ENCODE measurements at regions not wholly inside any gene's neighbourhood (a gene's known extent, or its start where the extent isn't known, plus 50 kb on each side); places are given as distances from the start of the nearest gene placed in this dataset.

DNA sequence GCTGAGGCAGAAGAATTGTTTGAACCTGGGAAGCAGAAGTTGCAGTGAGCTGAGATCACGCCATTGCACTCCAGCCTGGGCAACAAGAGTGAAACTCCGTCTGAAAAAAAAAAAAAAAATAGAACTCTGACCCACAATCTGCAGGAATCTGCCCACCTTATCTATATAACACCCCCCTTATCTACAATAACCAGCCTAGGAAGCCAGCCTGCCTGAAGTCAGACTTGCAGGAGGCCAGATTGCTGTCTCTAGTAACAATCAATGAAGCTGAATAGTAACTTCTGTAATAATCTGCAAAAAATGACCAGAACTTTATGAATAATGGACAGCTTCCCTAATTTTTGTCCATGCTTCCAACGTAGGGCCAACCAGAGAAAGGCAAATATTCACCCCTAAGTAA lies 352.5 kb downstream of the CD83 start:
- RAD21 ChIA-PET (ENCODE audit: unreplicated experiment): no interaction called here
- SMC1A ChIA-PET (ENCODE audit: uncharacterized antibody, unreplicated experiment): interaction anchor here (0.7 kb wide), 1 partner anchor 73 kb away, joined by 4 read pairs; no protein-coding TSS in a partner anchor
- DNase-seq (ENCODE audit: low read depth, low spot score): no peak
- no peak for ATAC-seq
- Histone ChIP-seq H3K4me1 (ENCODE audit: control insufficient read depth, insufficient read depth, low read length) (no peaks in the 10 kb centered on the region), H3K4me2 (ENCODE audit: control insufficient read depth, insufficient read depth) (no peak overlapping the region), H3K27me3 (replicated peaks in 1 of 2; ENCODE audit: control insufficient read depth in 2 of 2, insufficient read depth in 2 of 2, low read length in 1 of 2) (peaks cover 0 to 3% of the 10 kb centered on the region in 2 experiments; a peak in 1 of 4 replicates), H4K20me1 (ENCODE audit: control insufficient read depth, insufficient read depth) (no peaks in the 10 kb centered on the region), H3K4me3 (no peak overlapping the region), H3K9me3 (replicated peaks; ENCODE audit: control insufficient read depth, insufficient read depth, low read length) (no peaks in the 10 kb centered on the region), H2AFZ (ENCODE audit: control insufficient read depth, low read depth, low read length) (no peak overlapping the region), H3K9ac (ENCODE audit: control insufficient read depth, insufficient read depth, low read length) (no peak overlapping the region), H3K27ac (ENCODE audit: control insufficient read depth, insufficient read depth) (no peak overlapping the region), H3K36me3 (ENCODE audit: control insufficient read depth in 2 of 2, insufficient read depth in 2 of 2, low read length in 1 of 2) (no peaks in the 10 kb centered on the region), H3K79me2 (ENCODE audit: control insufficient read depth, insufficient read depth, low read length) (no peaks in the 10 kb centered on the region)
- BruUV-seq (replicated peaks): no TSS peak
- TF ChIP-seq SMARCA5 (IDR thresholded peaks at IDR 0.05): no peak
- TF ChIP-seq TCF7 (IDR thresholded peaks at IDR 0.05; ENCODE audit: borderline replicate concordance): no peak
- TF ChIP-seq MEF2A (IDR thresholded peaks at IDR 0.05; ENCODE audit: insufficient read depth, low read depth, low read length): no peak
- TF ChIP-seq CREB1 (IDR thresholded peaks at IDR 0.05; ENCODE audit: low read depth): no peak
- no peak for TF ChIP-seq SREBF1 (IDR thresholded peaks at IDR 0.05; ENCODE audit: low read length)
- no peak for TF ChIP-seq KDM1A (IDR thresholded peaks at IDR 0.05; ENCODE audit: borderline replicate concordance)
- TF ChIP-seq CREM (IDR thresholded peaks at IDR 0.05; ENCODE audit: low read depth): no peak
- no peak for TF ChIP-seq GABPA (IDR thresholded peaks at IDR 0.05; ENCODE audit: low read depth)
- no peak for TF ChIP-seq EZH2 (IDR thresholded peaks at IDR 0.05; ENCODE audit: borderline replicate concordance, control insufficient read depth, low read depth, low read length)
- no peak for TF ChIP-seq ZNF622 (IDR thresholded peaks at IDR 0.05)
- no peak for TF ChIP-seq BHLHE40 (IDR thresholded peaks at IDR 0.05; ENCODE audit: borderline replicate concordance in 1 of 2, low read depth in 2 of 2, low read length in 1 of 2)
- TF ChIP-seq MEF2B (IDR thresholded peaks at IDR 0.05; ENCODE audit: partially characterized antibody, poor library complexity, severe bottlenecking): no peak
- CTCF ChIA-PET: no interaction called here
- 6% methylated on average over 1 of the region's 3 CpGs for WGBS (ENCODE audit: insufficient coverage, insufficient replicate concordance, low lambda C conversion rate, missing lambda C conversion rate)
- in situ Hi-C loops (cut with MboI): no loop called here
- intact Hi-C loops (cut with micrococcal nuclease; ENCODE audit: unreplicated experiment): no loop called here
- POLR2A ChIA-PET: no interaction called here
- FAIRE-seq: no peak

Data from GM12878 (cell line).